DLD1 (cell line): ENCODE measurements at regions not wholly inside any gene's neighbourhood (a gene's known extent, or its start where the extent isn't known, plus 50 kb on each side); places are given as distances from the start of the nearest gene placed in this dataset.
"Not testable (repeated sequence)": the region's sequence is repeated elsewhere in the genome, so short reads cannot be mapped to it uniquely, and the experiment has no call there.

ENCODE experiments used
- in situ Hi-C: cut with HindIII; loops from 2 replicates; pipeline ENCODE4 v1.10.0; 2017; ENCODE audit warnings: low sequenced_read_pairs

GRCh38 chr5:124622851-124623250 lies 123.6 kb downstream of the ZNF608 start:
- in situ Hi-C loops: no loop called here

- in situ Hi-C loops: no loop called here
These were observed 125.2 kb downstream of the ZNF608 start for GRCh38 chr5:124621279-124621678.

- in situ Hi-C loops: no loop called here
These were observed 125.7 kb downstream of the ZNF608 start for GRCh38 chr5:124620743-124621142.

GRCh38 chr5:124619121-124619520 lies 127.3 kb downstream of the ZNF608 start:
- in situ Hi-C loops: no loop called here

GRCh38 chr5:124617787-124618186 lies 128.7 kb downstream of the ZNF608 start:
- in situ Hi-C loops: no loop called here

GRCh38 chr5:124614836-124615385 lies 131.5 kb downstream of the ZNF608 start:
- in situ Hi-C loops: no loop called here

GRCh38 chr5:124614105-124614504 lies 132.3 kb downstream of the ZNF608 start:
- in situ Hi-C loops: no loop called here

- in situ Hi-C loops: no loop called here
These were observed 133.0 kb downstream of the ZNF608 start for GRCh38 chr5:124613273-124613953.

- in situ Hi-C loops: no loop called here
These were observed 134.4 kb downstream of the ZNF608 start for GRCh38 chr5:124612023-124612422.

GRCh38 chr5:124611262-124611661 lies 135.2 kb downstream of the ZNF608 start:
- in situ Hi-C loops: not testable (repeated sequence)

GRCh38 chr5:124609685-124610084 lies 136.8 kb downstream of the ZNF608 start:
- in situ Hi-C loops: not testable (repeated sequence)

- in situ Hi-C loops: no loop called here
These were observed 139.9 kb downstream of the ZNF608 start for GRCh38 chr5:124606543-124606942.

- in situ Hi-C loops: no loop called here
These were observed 140.3 kb downstream of the ZNF608 start for GRCh38 chr5:124606093-124606492.

- in situ Hi-C loops: no loop called here
These were observed 140.9 kb downstream of the ZNF608 start for GRCh38 chr5:124605541-124605940.

- in situ Hi-C loops: no loop called here
These were observed 142.0 kb downstream of the ZNF608 start for GRCh38 chr5:124604419-124604818.

GRCh38 chr5:124602925-124603650 lies 143.4 kb downstream of the ZNF608 start:
- in situ Hi-C loops: no loop called here

GRCh38 chr5:124599028-124599973 lies 147.1 kb downstream of the ZNF608 start:
- in situ Hi-C loops: no loop called here

GRCh38 chr5:124596595-124597421 lies 149.6 kb downstream of the ZNF608 start:
- in situ Hi-C loops: no loop called here

- in situ Hi-C loops: no loop called here
These were observed 152.5 kb downstream of the ZNF608 start for GRCh38 chr5:124593952-124594351.

GRCh38 chr5:124592891-124593290 lies 153.5 kb downstream of the ZNF608 start:
- in situ Hi-C loops: no loop called here
